Neural cell (in vitro differentiated cells): ENCODE measurements at regions not wholly inside any gene's neighbourhood (a gene's known extent, or its start where the extent isn't known, plus 50 kb on each side); places are given as distances from the start of the nearest gene placed in this dataset.

Experiments
- H2AFZ ChIP-seq: fragments of 200-600, 300-800 bp; sonication (generic), shearing (Covaris generic); 2 replicates; pipeline ENCODE4 v1.6.0; 2014; ENCODE audit warnings: low read depth, mild to moderate bottlenecking, antibody characterized with exemption, low read length, moderate library complexity
- H3F3A ChIP-seq: fragments of 200-600 bp; shearing (Covaris generic); 2 replicates; pipeline ENCODE4 v1.6.1; 2016; ENCODE audit warnings: mild to moderate bottlenecking, moderate library complexity, mixed read lengths, antibody characterized with exemption, low read length; ENCODE audit not compliant: insufficient read depth, poor library complexity, severe bottlenecking
- H3K27ac ChIP-seq: fragments of 200-600, 300-800 bp; sonication (generic), shearing (Covaris generic); 2 replicates; pipeline ENCODE4 v1.5.1; 2014; ENCODE audit warnings: mild to moderate bottlenecking, low read length, moderate library complexity
- H3K27me3 ChIP-seq: fragments of 300-800, 200-600 bp; sonication (generic), shearing (Covaris generic); 2 replicates; pipeline ENCODE4 v1.6.0; 2014; ENCODE audit warnings: mild to moderate bottlenecking, low read depth, low read length, moderate library complexity; ENCODE audit not compliant: insufficient read depth
- H3K36me3 ChIP-seq: fragments of 300-800, 200-600 bp; sonication (generic), shearing (Covaris generic); 2 replicates; pipeline ENCODE4 v1.5.1; 2014; ENCODE audit warnings: mild to moderate bottlenecking, antibody characterized with exemption, low read length, moderate library complexity; ENCODE audit not compliant: insufficient read depth
- H3K4me2 ChIP-seq: fragments of 300-800, 200-600 bp; sonication (generic), shearing (Covaris generic); 2 replicates; pipeline ENCODE4 v1.6.0; 2014; ENCODE audit warnings: mild to moderate bottlenecking, low read length
- H3K4me3 ChIP-seq: fragments of 300-800, 200-600 bp; sonication (generic), shearing (Covaris generic); 2 replicates; pipeline ENCODE4 v1.5.1; 2014; ENCODE audit warnings: mild to moderate bottlenecking, low read length, moderate library complexity
- H3K79me2 ChIP-seq: fragments of 200-600 bp; shearing (Covaris generic); replicated peaks from 2 replicates; pipeline ENCODE4 v1.6.0; 2014; ENCODE audit warnings: mild to moderate bottlenecking, low read length, moderate library complexity; ENCODE audit not compliant: insufficient read depth
- H3K9ac ChIP-seq: fragments of 300-800, 200-600 bp; sonication (generic), shearing (Covaris generic); 2 replicates; pipeline ENCODE4 v1.6.1; 2016; ENCODE audit warnings: mild to moderate bottlenecking, low read length, mixed read lengths
- H3K9me2 ChIP-seq: fragments of 200-600 bp; shearing (Covaris generic); 2 replicates; pipeline ENCODE4 v1.6.1; 2016; ENCODE audit warnings: mild to moderate bottlenecking, low read length, mixed read lengths; ENCODE audit not compliant: insufficient read depth
- H3K9me3 ChIP-seq: fragments of 200-600, 300-800 bp; sonication (generic), shearing (Covaris generic); 2 replicates; pipeline ENCODE4 v1.6.1; 2016; ENCODE audit warnings: mild to moderate bottlenecking, mixed run types, low read length, moderate library complexity, mixed read lengths
- H4K20me1 ChIP-seq: fragments of 200-600 bp; shearing (Covaris generic); 2 replicates; pipeline ENCODE4 v1.6.1; 2016; ENCODE audit warnings: mild to moderate bottlenecking, mixed run types; ENCODE audit not compliant: insufficient read depth
- EP300 ChIP-seq: fragments of 450-650 bp; conservative IDR thresholded peaks from 2 replicates; pipeline ENCODE4 v1.6.1; 2014; ENCODE audit warnings: antibody characterized with exemption, mild to moderate bottlenecking, moderate library complexity; ENCODE audit not compliant: poor library complexity, severe bottlenecking
- EZH2 ChIP-seq: fragments of 200-600, 300-800 bp; shearing (Covaris generic), sonication (generic); IDR thresholded peaks from 2 replicates; pipeline ENCODE4 v1.6.1; 2014; ENCODE audit warnings: antibody characterized with exemption, low read length, borderline replicate concordance, mild to moderate bottlenecking; ENCODE audit not compliant: insufficient read depth, poor library complexity, severe bottlenecking
- MXI1 ChIP-seq: fragments of 450-650 bp; conservative IDR thresholded peaks from 2 replicates; pipeline ENCODE4 v1.6.1; 2014; ENCODE audit warnings: antibody characterized with exemption, mild to moderate bottlenecking; ENCODE audit not compliant: poor library complexity, severe bottlenecking
- POLR2AphosphoS5 ChIP-seq: IDR thresholded peaks from 2 replicates; pipeline ENCODE4 v1.6.1; 2012
- RAD21 ChIP-seq: fragments of 450-650 bp; conservative IDR thresholded peaks from 2 replicates; pipeline ENCODE4 v1.6.1; 2014; ENCODE audit warnings: antibody characterized with exemption, mild to moderate bottlenecking, moderate library complexity
- SMC3 ChIP-seq: fragments of 450-650 bp; conservative IDR thresholded peaks from 2 replicates; pipeline ENCODE4 v1.6.1; 2014; ENCODE audit warnings: antibody characterized with exemption, mild to moderate bottlenecking, moderate library complexity; ENCODE audit not compliant: poor library complexity
- TAF1 ChIP-seq: IDR thresholded peaks from 2 replicates; pipeline ENCODE4 v1.6.1; 2012; ENCODE audit warnings: low read depth
- TF ChIP-seq, protein P1 (sequence below): IDR thresholded peaks from 2 replicates; pipeline ENCODE4 v1.6.1; 2012; ENCODE audit warnings: borderline replicate concordance
- TF ChIP-seq, protein P2 (sequence below): fragments of 450-650 bp; IDR thresholded peaks from 2 replicates; pipeline ENCODE4 v1.5.1; 2014; ENCODE audit warnings: antibody characterized with exemption, mild to moderate bottlenecking, moderate library complexity; ENCODE audit not compliant: poor library complexity, severe bottlenecking

DNA sequence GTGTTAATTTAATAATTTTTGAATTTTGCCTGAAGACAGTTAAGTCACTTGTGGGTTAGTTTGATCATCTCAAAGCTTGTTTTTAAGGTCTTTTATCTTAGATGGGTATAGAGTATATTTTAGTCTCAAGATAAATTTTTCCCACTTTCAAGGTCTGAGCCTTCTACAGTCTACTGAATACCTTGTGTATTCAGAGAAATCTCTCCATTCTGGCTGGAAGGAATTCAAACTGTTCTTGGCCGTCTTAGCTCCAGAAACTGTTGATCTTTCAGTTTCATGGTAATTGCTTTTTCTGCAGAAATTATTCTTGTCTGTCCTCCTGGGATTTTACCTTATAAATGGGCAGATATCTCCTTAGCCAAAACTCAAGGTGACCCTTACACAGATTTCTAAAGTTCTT, 97.9 kb downstream of the GC start:
- TF ChIP-seq RAD21 (no peak), SMC3 (no peak), MXI1 (no peak), POLR2AphosphoS5 (no peak), TAF1 (no peak), EP300 (no peak), EZH2 (no peak)
- TF ChIP-seq, protein P1, sequence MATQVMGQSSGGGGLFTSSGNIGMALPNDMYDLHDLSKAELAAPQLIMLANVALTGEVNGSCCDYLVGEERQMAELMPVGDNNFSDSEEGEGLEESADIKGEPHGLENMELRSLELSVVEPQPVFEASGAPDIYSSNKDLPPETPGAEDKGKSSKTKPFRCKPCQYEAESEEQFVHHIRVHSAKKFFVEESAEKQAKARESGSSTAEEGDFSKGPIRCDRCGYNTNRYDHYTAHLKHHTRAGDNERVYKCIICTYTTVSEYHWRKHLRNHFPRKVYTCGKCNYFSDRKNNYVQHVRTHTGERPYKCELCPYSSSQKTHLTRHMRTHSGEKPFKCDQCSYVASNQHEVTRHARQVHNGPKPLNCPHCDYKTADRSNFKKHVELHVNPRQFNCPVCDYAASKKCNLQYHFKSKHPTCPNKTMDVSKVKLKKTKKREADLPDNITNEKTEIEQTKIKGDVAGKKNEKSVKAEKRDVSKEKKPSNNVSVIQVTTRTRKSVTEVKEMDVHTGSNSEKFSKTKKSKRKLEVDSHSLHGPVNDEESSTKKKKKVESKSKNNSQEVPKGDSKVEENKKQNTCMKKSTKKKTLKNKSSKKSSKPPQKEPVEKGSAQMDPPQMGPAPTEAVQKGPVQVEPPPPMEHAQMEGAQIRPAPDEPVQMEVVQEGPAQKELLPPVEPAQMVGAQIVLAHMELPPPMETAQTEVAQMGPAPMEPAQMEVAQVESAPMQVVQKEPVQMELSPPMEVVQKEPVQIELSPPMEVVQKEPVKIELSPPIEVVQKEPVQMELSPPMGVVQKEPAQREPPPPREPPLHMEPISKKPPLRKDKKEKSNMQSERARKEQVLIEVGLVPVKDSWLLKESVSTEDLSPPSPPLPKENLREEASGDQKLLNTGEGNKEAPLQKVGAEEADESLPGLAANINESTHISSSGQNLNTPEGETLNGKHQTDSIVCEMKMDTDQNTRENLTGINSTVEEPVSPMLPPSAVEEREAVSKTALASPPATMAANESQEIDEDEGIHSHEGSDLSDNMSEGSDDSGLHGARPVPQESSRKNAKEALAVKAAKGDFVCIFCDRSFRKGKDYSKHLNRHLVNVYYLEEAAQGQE: no peak
- TF ChIP-seq, protein P2, sequence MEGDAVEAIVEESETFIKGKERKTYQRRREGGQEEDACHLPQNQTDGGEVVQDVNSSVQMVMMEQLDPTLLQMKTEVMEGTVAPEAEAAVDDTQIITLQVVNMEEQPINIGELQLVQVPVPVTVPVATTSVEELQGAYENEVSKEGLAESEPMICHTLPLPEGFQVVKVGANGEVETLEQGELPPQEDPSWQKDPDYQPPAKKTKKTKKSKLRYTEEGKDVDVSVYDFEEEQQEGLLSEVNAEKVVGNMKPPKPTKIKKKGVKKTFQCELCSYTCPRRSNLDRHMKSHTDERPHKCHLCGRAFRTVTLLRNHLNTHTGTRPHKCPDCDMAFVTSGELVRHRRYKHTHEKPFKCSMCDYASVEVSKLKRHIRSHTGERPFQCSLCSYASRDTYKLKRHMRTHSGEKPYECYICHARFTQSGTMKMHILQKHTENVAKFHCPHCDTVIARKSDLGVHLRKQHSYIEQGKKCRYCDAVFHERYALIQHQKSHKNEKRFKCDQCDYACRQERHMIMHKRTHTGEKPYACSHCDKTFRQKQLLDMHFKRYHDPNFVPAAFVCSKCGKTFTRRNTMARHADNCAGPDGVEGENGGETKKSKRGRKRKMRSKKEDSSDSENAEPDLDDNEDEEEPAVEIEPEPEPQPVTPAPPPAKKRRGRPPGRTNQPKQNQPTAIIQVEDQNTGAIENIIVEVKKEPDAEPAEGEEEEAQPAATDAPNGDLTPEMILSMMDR: no peak
- H3K79me2 ChIP-seq: no peaks in the 10 kb centered on the region
- H3K4me3 ChIP-seq: no peak overlapping the region
- H3K9me3 ChIP-seq: no peaks in the 10 kb centered on the region
- no peak overlapping the region for H2AFZ ChIP-seq
- no peaks in the 10 kb centered on the region for H3F3A ChIP-seq
- H3K36me3 ChIP-seq: no peaks in the 10 kb centered on the region
- no peaks in the 10 kb centered on the region for H3K9me2 ChIP-seq
- H4K20me1 ChIP-seq: no peaks in the 10 kb centered on the region
- H3K27me3 ChIP-seq: no peaks in the 10 kb centered on the region
- H3K27ac ChIP-seq: no peak overlapping the region
- no peak overlapping the region for H3K9ac ChIP-seq
- no peak overlapping the region for H3K4me2 ChIP-seq

DNA sequence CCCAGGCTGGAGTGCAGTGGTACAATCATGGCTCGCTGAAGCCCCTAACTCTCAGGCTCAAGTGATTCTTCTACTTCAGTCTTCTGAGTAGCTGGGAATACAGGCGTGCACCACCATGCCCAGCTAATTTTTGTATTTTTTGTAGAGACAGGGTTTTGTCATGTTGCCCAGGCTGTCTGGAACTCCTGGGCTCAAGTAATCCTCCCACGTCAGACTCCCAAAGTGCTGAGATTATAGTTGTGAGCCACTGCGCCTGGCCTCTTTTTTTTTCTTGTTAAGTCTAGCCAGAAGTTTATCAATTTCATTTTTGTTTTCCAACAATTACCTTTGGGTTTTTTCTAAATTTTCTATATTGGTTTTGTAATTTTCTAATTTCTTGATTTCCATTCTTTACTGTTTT, 100.6 kb downstream of the GC start:
- no peaks in the 10 kb centered on the region for H3K36me3 ChIP-seq
- H3K4me2 ChIP-seq: no peak overlapping the region
- no peak overlapping the region for H2AFZ ChIP-seq
- H3K9me2 ChIP-seq: no peaks in the 10 kb centered on the region
- H3K9ac ChIP-seq: no peak overlapping the region
- no peaks in the 10 kb centered on the region for H3K9me3 ChIP-seq
- no peaks in the 10 kb centered on the region for H3K79me2 ChIP-seq
- no peaks in the 10 kb centered on the region for H3K27me3 ChIP-seq
- no peak overlapping the region for H3K27ac ChIP-seq
- H3K4me3 ChIP-seq: no peak overlapping the region
- no peaks in the 10 kb centered on the region for H3F3A ChIP-seq
- no peaks in the 10 kb centered on the region for H4K20me1 ChIP-seq
- TF ChIP-seq RAD21: no peak
- TF ChIP-seq, protein P2: no peak
- no peak for TF ChIP-seq EZH2
- TF ChIP-seq, protein P1: no peak
- TF ChIP-seq MXI1: no peak
- TF ChIP-seq TAF1: no peak
- no peak for TF ChIP-seq SMC3
- TF ChIP-seq POLR2AphosphoS5: no peak
- no peak for TF ChIP-seq EP300
